Liver (tissue), 8 donors: ENCODE measurements at regions not wholly inside any gene's neighbourhood (a gene's known extent, or its start where the extent isn't known, plus 50 kb on each side); places are given as distances from the start of the nearest gene placed in this dataset.
A peak's percentile ranks its signal among the peaks of the same experiment; 100 is the strongest.
"Not testable (repeated sequence)": the region's sequence is repeated elsewhere in the genome, so short reads cannot be mapped to it uniquely, and the experiment has no call there.

Experiments
- DNase-seq: peaks from one replicate; pipeline ENCODE4 v3.0.0-alpha.2; 2017; ENCODE audit warnings: low spot score
- H3K27ac ChIP-seq, 2 donors: one replicate each; pipeline ENCODE4 v1.7.0; 2013; ENCODE audit warnings: inconsistent platforms in 2 of 2, low read length in 2 of 2, control low read depth in 1 of 2, low read depth in 1 of 2, mild to moderate bottlenecking in 1 of 2
- H3K27me3 ChIP-seq, 4 donors: one replicate each; pipeline versions ENCODE4 v1.6.1 to v1.7.0; 2013; ENCODE audit warnings: low read length in 3 of 4, inconsistent platforms in 1 of 4, mild to moderate bottlenecking in 1 of 4, moderate library complexity in 1 of 4; ENCODE audit not compliant: control insufficient read depth in 4 of 4, insufficient read depth in 4 of 4
- H3K36me3 ChIP-seq, 4 donors: one replicate each; pipeline versions ENCODE4 v1.6.1 to v1.7.0; 2013; ENCODE audit warnings: low read length in 3 of 4, mild to moderate bottlenecking in 3 of 4, low read depth in 1 of 4, moderate library complexity in 1 of 4; ENCODE audit not compliant: control insufficient read depth in 4 of 4, insufficient read depth in 3 of 4
- H3K4me1 ChIP-seq, 4 donors: one replicate each; pipeline versions ENCODE4 v1.6.1 to v1.7.0; 2013; ENCODE audit warnings: low read length in 3 of 4, mild to moderate bottlenecking in 3 of 4, moderate library complexity in 1 of 4; ENCODE audit not compliant: control insufficient read depth in 4 of 4, insufficient read depth in 4 of 4
- H3K4me3 ChIP-seq, 3 donors: one replicate each; pipeline versions ENCODE4 v1.6.1 to v1.7.0; 2013; ENCODE audit warnings: low read length in 3 of 3, control low read depth in 1 of 3, low read depth in 1 of 3, mild to moderate bottlenecking in 1 of 3
- H3K9ac ChIP-seq, 2 donors: one replicate each; pipeline ENCODE4 v1.7.0; 2013; ENCODE audit warnings: low read length in 2 of 2, mild to moderate bottlenecking in 2 of 2, moderate library complexity in 2 of 2, control low read depth in 1 of 2, low read depth in 1 of 2
- H3K9me3 ChIP-seq, 4 donors: one replicate each; pipeline versions ENCODE4 v1.6.1 to v1.7.0; 2013; ENCODE audit warnings: low read length in 3 of 4; ENCODE audit not compliant: control insufficient read depth in 4 of 4
- EGR1 ChIP-seq, 2 donors: IDR thresholded peaks; 2 replicates each; pipeline ENCODE4 v1.6.1; 2016 to 2018; ENCODE audit warnings: antibody characterized with exemption in 2 of 2, low read depth in 2 of 2
- FOXA1 ChIP-seq: IDR thresholded peaks from 2 replicates; pipeline ENCODE4 v1.6.1; 2016; ENCODE audit warnings: antibody characterized with exemption
- FOXA2 ChIP-seq: IDR thresholded peaks from 2 replicates; pipeline ENCODE4 v1.6.1; 2016; ENCODE audit warnings: antibody characterized with exemption
- GABPA ChIP-seq, 2 donors: IDR thresholded peaks in 1 of 2; conservative IDR thresholded peaks in 1 of 2; 2 replicates each; pipeline ENCODE4 v1.6.1; 2016; ENCODE audit warnings: antibody characterized with exemption in 2 of 2, mild to moderate bottlenecking in 1 of 2, moderate library complexity in 1 of 2
- HNF4A ChIP-seq, 2 donors: conservative IDR thresholded peaks; 2 replicates each; pipeline ENCODE4 v1.6.1; 2016; ENCODE audit warnings: antibody characterized with exemption in 2 of 2, mild to moderate bottlenecking in 2 of 2
- HNF4G ChIP-seq: IDR thresholded peaks from 2 replicates; pipeline ENCODE4 v1.6.1; 2016; ENCODE audit warnings: antibody characterized with exemption
- JUND ChIP-seq, 2 donors: IDR thresholded peaks; 2 replicates each; pipeline ENCODE4 v1.6.1; 2016; ENCODE audit warnings: antibody characterized with exemption in 2 of 2
- MAX ChIP-seq: IDR thresholded peaks from 2 replicates; pipeline ENCODE4 v1.6.1; 2016; ENCODE audit warnings: antibody characterized with exemption
- NR2F2 ChIP-seq: IDR thresholded peaks from 2 replicates; pipeline ENCODE4 v1.6.1; 2016; ENCODE audit warnings: antibody characterized with exemption
- RAD21 ChIP-seq, 2 donors: IDR thresholded peaks; 2 replicates each; pipeline ENCODE4 v1.6.1; 2016; ENCODE audit warnings: antibody characterized with exemption in 2 of 2, mild to moderate bottlenecking in 2 of 2
- REST ChIP-seq: IDR thresholded peaks from 2 replicates; pipeline ENCODE4 v1.6.1; 2016; ENCODE audit warnings: antibody characterized with exemption, mild to moderate bottlenecking
- RXRA ChIP-seq, 2 donors: IDR thresholded peaks; 2 replicates each; pipeline ENCODE4 v1.6.1; 2017 to 2018; ENCODE audit warnings: antibody characterized with exemption in 2 of 2, mild to moderate bottlenecking in 1 of 2
- SP1 ChIP-seq: IDR thresholded peaks from 2 replicates; pipeline ENCODE4 v1.6.1; 2018; ENCODE audit warnings: antibody characterized with exemption, mild to moderate bottlenecking
- TAF1 ChIP-seq: conservative IDR thresholded peaks from 2 replicates; pipeline ENCODE4 v1.6.1; 2016; ENCODE audit warnings: antibody characterized with exemption, mild to moderate bottlenecking
- YY1 ChIP-seq: IDR thresholded peaks from 2 replicates; pipeline ENCODE4 v1.6.1; 2016; ENCODE audit warnings: antibody characterized with exemption, mild to moderate bottlenecking
- ZBTB33 ChIP-seq: IDR thresholded peaks from 2 replicates; pipeline ENCODE4 v1.6.1; 2016; ENCODE audit warnings: antibody characterized with exemption
- WGBS: extraction: QIAGEN DNeasy Blood & Tissue Kit; methylation state at CpG from one replicate; pipeline ENCODE4 v1.1.7; 2013; 5-methylcytosine and 5-hydroxymethylcytosine counted together
- TF ChIP-seq, protein P1 (sequence below): fragments of 150-350 bp; IDR thresholded peaks from 2 replicates; pipeline ENCODE4 v1.5.1; 2017; ENCODE audit warnings: improper control_type of control experiment, low read depth, low read length; ENCODE audit not compliant: missing input control
- donor health status: healthy.
- donor health status: healthy.
- donor health status: healthy.
- donor health status: healthy.
- donor health status: healthy.

DNA sequence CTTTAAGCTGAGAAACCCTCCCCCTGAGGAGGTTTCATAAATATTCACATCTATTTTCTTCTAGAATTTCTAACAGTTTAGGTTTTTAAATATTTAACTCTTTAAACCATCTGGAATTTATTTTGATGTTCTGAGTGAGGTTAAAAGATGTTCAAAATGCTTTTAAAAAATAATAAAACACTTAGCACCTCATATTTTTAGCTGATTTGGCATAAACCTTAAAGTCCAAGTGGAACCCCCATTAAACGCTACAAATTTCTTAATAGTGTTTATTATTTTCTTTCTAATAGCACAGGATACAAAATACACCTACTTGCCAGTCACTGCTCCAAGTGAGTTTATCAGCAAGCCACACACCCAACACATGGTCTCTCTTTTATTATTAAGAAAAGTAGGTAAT, 277.2 kb downstream of the QDPR start:
- no peak for DNase-seq
- Histone ChIP-seq H3K27me3 (no peaks in the 10 kb centered on the region), H3K9ac (no peak overlapping the region), H3K27ac (no peak overlapping the region), H3K4me3 (no peak overlapping the region), H3K36me3 (no peaks in the 10 kb centered on the region), H3K4me1 (no peaks in the 10 kb centered on the region), H3K9me3 (no peaks in the 10 kb centered on the region)
- 95% methylated on average over 1 of the region's 1 CpG for WGBS
- TF ChIP-seq GABPA (IDR thresholded peaks at IDR 0.05 in 1 of 2, conservative IDR thresholded peaks at IDR 0.05 in 1 of 2), result no peak
- no peak for TF ChIP-seq RAD21 (IDR thresholded peaks at IDR 0.05)
- TF ChIP-seq REST, result no peak
- no peak for TF ChIP-seq HNF4A (conservative IDR thresholded peaks at IDR 0.05)
- TF ChIP-seq, protein P1, sequence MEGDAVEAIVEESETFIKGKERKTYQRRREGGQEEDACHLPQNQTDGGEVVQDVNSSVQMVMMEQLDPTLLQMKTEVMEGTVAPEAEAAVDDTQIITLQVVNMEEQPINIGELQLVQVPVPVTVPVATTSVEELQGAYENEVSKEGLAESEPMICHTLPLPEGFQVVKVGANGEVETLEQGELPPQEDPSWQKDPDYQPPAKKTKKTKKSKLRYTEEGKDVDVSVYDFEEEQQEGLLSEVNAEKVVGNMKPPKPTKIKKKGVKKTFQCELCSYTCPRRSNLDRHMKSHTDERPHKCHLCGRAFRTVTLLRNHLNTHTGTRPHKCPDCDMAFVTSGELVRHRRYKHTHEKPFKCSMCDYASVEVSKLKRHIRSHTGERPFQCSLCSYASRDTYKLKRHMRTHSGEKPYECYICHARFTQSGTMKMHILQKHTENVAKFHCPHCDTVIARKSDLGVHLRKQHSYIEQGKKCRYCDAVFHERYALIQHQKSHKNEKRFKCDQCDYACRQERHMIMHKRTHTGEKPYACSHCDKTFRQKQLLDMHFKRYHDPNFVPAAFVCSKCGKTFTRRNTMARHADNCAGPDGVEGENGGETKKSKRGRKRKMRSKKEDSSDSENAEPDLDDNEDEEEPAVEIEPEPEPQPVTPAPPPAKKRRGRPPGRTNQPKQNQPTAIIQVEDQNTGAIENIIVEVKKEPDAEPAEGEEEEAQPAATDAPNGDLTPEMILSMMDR, result no peak
- no peak for TF ChIP-seq RXRA (IDR thresholded peaks at IDR 0.05)
- no peak for TF ChIP-seq ZBTB33
- no peak for TF ChIP-seq JUND (IDR thresholded peaks at IDR 0.05)
- TF ChIP-seq MAX, result no peak
- TF ChIP-seq HNF4G, result no peak
- no peak for TF ChIP-seq EGR1 (IDR thresholded peaks at IDR 0.05; ENCODE audit: low read depth in 2 of 2)
- TF ChIP-seq FOXA2, result no peak
- TF ChIP-seq TAF1, result no peak
- no peak for TF ChIP-seq FOXA1
- TF ChIP-seq YY1, result no peak
- TF ChIP-seq SP1, result no peak
- no peak for TF ChIP-seq NR2F2

GRCh38 chr4:17232566-17233253, 279.2 kb downstream of the QDPR start:
- Histone ChIP-seq H3K27ac (no peak overlapping the region), H3K4me1 (no peaks in the 10 kb centered on the region), H3K9me3 (no peaks in the 10 kb centered on the region), H3K27me3 (no peaks in the 10 kb centered on the region), H3K36me3 (no peaks in the 10 kb centered on the region), H3K4me3 (no peak overlapping the region), H3K9ac (no peak overlapping the region)
- no peak for DNase-seq
- TF ChIP-seq RAD21 (IDR thresholded peaks at IDR 0.05) (peak; percentile 15 to 25), FOXA2 (no peak), NR2F2 (peak; percentile 39), JUND (IDR thresholded peaks at IDR 0.05) (no peak), SP1 (peak; percentile 60), RXRA (IDR thresholded peaks at IDR 0.05) (peak in 1 of 2 donors; percentile 25)
- 44% methylated on average over 3 of the region's 3 CpGs for WGBS

DNA sequence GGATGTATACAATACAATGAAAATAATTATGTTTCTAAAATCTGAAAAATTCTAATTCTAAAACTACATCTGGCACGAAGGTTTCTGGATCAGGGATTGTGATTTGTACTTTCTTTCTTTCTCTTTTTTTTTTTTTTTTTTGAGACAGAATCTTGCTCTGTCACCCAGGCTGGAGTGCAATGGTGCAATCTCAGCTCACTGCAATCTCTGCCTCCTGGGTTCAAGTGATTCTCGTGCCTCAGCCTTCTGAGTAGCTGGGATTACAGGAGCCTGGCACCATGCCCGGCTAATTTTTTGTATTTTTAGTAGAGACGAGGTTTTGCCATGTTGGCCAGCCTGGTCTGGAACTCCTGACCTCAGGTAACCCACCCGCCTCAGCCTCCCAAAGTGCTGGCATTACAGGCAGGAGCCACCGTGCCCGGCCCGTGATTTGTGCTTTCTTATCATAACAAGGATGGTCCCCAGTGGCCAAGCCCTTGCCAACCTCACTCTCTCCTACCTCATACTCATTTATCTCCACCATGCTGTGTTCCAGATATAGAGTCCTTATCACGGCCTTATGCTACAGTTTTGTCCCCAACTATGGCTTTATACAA, 279.9 kb downstream of the QDPR start:
- H3K27me3 ChIP-seq, H3K4me3 ChIP-seq, H3K9ac ChIP-seq, H3K9me3 ChIP-seq, DNase-seq, H3K27ac ChIP-seq, H3K36me3 ChIP-seq, H3K4me1 ChIP-seq: not testable (repeated sequence)
- 74% methylated on average over 9 of the region's 9 CpGs for WGBS
